ENCODE measurements at regions not wholly inside any gene's neighbourhood (a gene's known extent, or its start where the extent isn't known, plus 50 kb on each side); places are given as distances from the start of the nearest gene placed in this dataset.
"Not testable (repeated sequence)": the region's sequence is repeated elsewhere in the genome, so short reads cannot be mapped to it uniquely, and the experiment has no call there.

GRCh38 chr11:119586181-119586580 is 142.8 kb downstream of the NECTIN1 start:
- no peak for DNase-seq (ENCODE audit: low read depth)

GRCh38 chr11:119585043-119585781 is 143.8 kb downstream of the NECTIN1 start:
- no peak for DNase-seq (ENCODE audit: low read depth)

GRCh38 chr11:119584193-119585042 is 144.6 kb downstream of the NECTIN1 start:
- peak; percentile 79 for DNase-seq (ENCODE audit: low read depth)

GRCh38 chr11:119583585-119583984 is 145.4 kb downstream of the NECTIN1 start:
- no peak for DNase-seq (ENCODE audit: low read depth)

GRCh38 chr11:119581396-119581795 is 147.6 kb downstream of the NECTIN1 start:
- not testable (repeated sequence) for DNase-seq (ENCODE audit: low read depth)

GRCh38 chr11:119580751-119581150 is 148.2 kb downstream of the NECTIN1 start:
- DNase-seq (ENCODE audit: low read depth) = no peak

- DNase-seq (ENCODE audit: low read depth) = no peak
Measured at GRCh38 chr11:119580081-119580480, 148.9 kb downstream of the NECTIN1 start.

GRCh38 chr11:119578521-119579191 is 150.3 kb downstream of the NECTIN1 start:
- DNase-seq (ENCODE audit: low read depth) = no peak

GRCh38 chr11:119573858-119574257 is 150.9 kb upstream of the THY1 start:
- DNase-seq (ENCODE audit: low read depth) = no peak

GRCh38 chr11:119572481-119573424 is 149.8 kb upstream of the THY1 start:
- DNase-seq (ENCODE audit: low read depth) = no peak

GRCh38 chr11:119571311-119571710 is 148.3 kb upstream of the THY1 start:
- no peak for DNase-seq (ENCODE audit: low read depth)

GRCh38 chr11:119567688-119568582 is 145.0 kb upstream of the THY1 start:
- DNase-seq (ENCODE audit: low read depth) = peak; percentile 59

GRCh38 chr11:119566319-119566718 is 143.3 kb upstream of the THY1 start:
- DNase-seq (ENCODE audit: low read depth) = no peak

- DNase-seq (ENCODE audit: low read depth) = not testable (repeated sequence)
Measured at GRCh38 chr11:119565693-119566092, 142.7 kb upstream of the THY1 start.

- DNase-seq (ENCODE audit: low read depth) = no peak
Measured at GRCh38 chr11:119560961-119561360, 138.0 kb upstream of the THY1 start.

GRCh38 chr11:119560291-119560690 is 137.3 kb upstream of the THY1 start:
- no peak for DNase-seq (ENCODE audit: low read depth)

GRCh38 chr11:119552106-119552485 is 129.1 kb upstream of the THY1 start:
- DNase-seq (ENCODE audit: low read depth) = no peak

- no peak for DNase-seq (ENCODE audit: low read depth)
Measured at GRCh38 chr11:119551420-119552105, 128.6 kb upstream of the THY1 start.

- no peak for DNase-seq (ENCODE audit: low read depth)
Measured at GRCh38 chr11:119550053-119550752, 127.2 kb upstream of the THY1 start.
